ENCODE measurements at regions not wholly inside any gene's neighbourhood (a gene's known extent, or its start where the extent isn't known, plus 50 kb on each side); places are given as distances from the start of the nearest gene placed in this dataset.

GRCh38 chr21:43354026-43354420 lies 72.9 kb downstream of the SIK1 start:
- Mint-ChIP-seq H3K4me3 (no peak overlapping the region), H3K36me3 (no peaks in the 10 kb centered on the region), H3K4me1 (peaks cover 30% of the 10 kb centered on the region), H3K9me3 (ENCODE audit: low read depth) (no peaks in the 10 kb centered on the region), H3K27me3 (no peaks in the 10 kb centered on the region), H3K27ac (peak overlapping the region; percentile 43)
- CTCF ChIA-PET, result interaction anchor here (1.4 kb wide), 1 partner anchor 292 kb away, joined by 3 read pairs; no protein-coding TSS in a partner anchor
- peak; percentile 14 for ATAC-seq
- DNase-seq, result no peak

GRCh38 chr21:43353282-43354025 lies 73.5 kb downstream of the SIK1 start:
- Mint-ChIP-seq H3K27ac (peak overlapping the region; percentile 70), H3K9me3 (ENCODE audit: low read depth) (no peaks in the 10 kb centered on the region), H3K4me1 (peaks cover 28% of the 10 kb centered on the region), H3K36me3 (no peaks in the 10 kb centered on the region), H3K4me3 (no peak overlapping the region), H3K27me3 (no peaks in the 10 kb centered on the region)
- CTCF ChIA-PET, result interaction anchor here (1.4 kb wide), 2 partner anchors 38 to 292 kb away, joined by 3 read pairs; no protein-coding TSS in a partner anchor
- DNase-seq, result no peak
- no peak for ATAC-seq

- no peaks in the 10 kb centered on the region for H3K9me3 Mint-ChIP-seq (ENCODE audit: low read depth)
- H3K4me1 Mint-ChIP-seq, result peaks cover 28% of the 10 kb centered on the region
- ATAC-seq, result peak; percentile 53
- CTCF ChIA-PET, result interaction anchor here (1.4 kb wide), 1 partner anchor 37 kb away, joined by 3 read pairs; no protein-coding TSS in a partner anchor
- no peaks in the 10 kb centered on the region for H3K36me3 Mint-ChIP-seq
- no peaks in the 10 kb centered on the region for H3K27me3 Mint-ChIP-seq
- H3K27ac Mint-ChIP-seq, result peak overlapping the region; percentile 70
- no peak overlapping the region for H3K4me3 Mint-ChIP-seq
- no peak for DNase-seq
Measured at GRCh38 chr21:43352568-43353281, 74.2 kb downstream of the SIK1 start.

GRCh38 chr21:43352154-43352537 lies 74.8 kb downstream of the SIK1 start:
- no peaks in the 10 kb centered on the region for H3K36me3 Mint-ChIP-seq
- H3K9me3 Mint-ChIP-seq (ENCODE audit: low read depth), result no peaks in the 10 kb centered on the region
- H3K4me3 Mint-ChIP-seq, result no peak overlapping the region
- H3K27ac Mint-ChIP-seq, result no peak overlapping the region
- no peak for DNase-seq
- ATAC-seq, result no peak
- H3K27me3 Mint-ChIP-seq, result no peaks in the 10 kb centered on the region
- CTCF ChIA-PET, result interaction anchor here (1.4 kb wide), 1 partner anchor 37 kb away, joined by 3 read pairs; no protein-coding TSS in a partner anchor
- H3K4me1 Mint-ChIP-seq, result peaks cover 28% of the 10 kb centered on the region

- H3K36me3 Mint-ChIP-seq, result no peaks in the 10 kb centered on the region
- CTCF ChIA-PET, result interaction anchor here (1.4 kb wide), 1 partner anchor 36 kb away, joined by 3 read pairs; no protein-coding TSS in a partner anchor
- DNase-seq (no peak), ATAC-seq (no peak)
- H3K4me1 Mint-ChIP-seq, result peaks cover 27% of the 10 kb centered on the region
- H3K27me3 Mint-ChIP-seq, result no peaks in the 10 kb centered on the region
- no peak overlapping the region for H3K4me3 Mint-ChIP-seq
- H3K9me3 Mint-ChIP-seq (ENCODE audit: low read depth), result no peaks in the 10 kb centered on the region
- H3K27ac Mint-ChIP-seq, result no peak overlapping the region
Measured at GRCh38 chr21:43351501-43352153, 75.3 kb downstream of the SIK1 start.

- Mint-ChIP-seq H3K9me3 (ENCODE audit: low read depth) (no peaks in the 10 kb centered on the region), H3K27ac (no peak overlapping the region), H3K4me1 (peaks cover 27% of the 10 kb centered on the region), H3K4me3 (no peak overlapping the region), H3K27me3 (no peaks in the 10 kb centered on the region), H3K36me3 (no peaks in the 10 kb centered on the region)
- ATAC-seq (no peak), DNase-seq (no peak)
- CTCF ChIA-PET, result interaction anchor here (1.4 kb wide), 1 partner anchor 12 kb away, joined by 3 read pairs; no protein-coding TSS in a partner anchor
Measured at GRCh38 chr21:43349644-43350043, 77.3 kb downstream of the SIK1 start.

GRCh38 chr21:43348801-43349261 lies 78.1 kb downstream of the SIK1 start:
- CTCF ChIA-PET, result interaction anchor here (1.4 kb wide), 1 partner anchor 13 kb away, joined by 3 read pairs; no protein-coding TSS in a partner anchor
- Mint-ChIP-seq H3K9me3 (ENCODE audit: low read depth) (no peaks in the 10 kb centered on the region), H3K4me1 (peaks cover 26% of the 10 kb centered on the region), H3K27ac (no peak overlapping the region), H3K4me3 (no peak overlapping the region), H3K27me3 (no peaks in the 10 kb centered on the region), H3K36me3 (no peaks in the 10 kb centered on the region)
- ATAC-seq, result no peak
- DNase-seq, result no peak

GRCh38 chr21:43348170-43348766 lies 78.7 kb downstream of the SIK1 start:
- no peaks in the 10 kb centered on the region for H3K36me3 Mint-ChIP-seq
- H3K9me3 Mint-ChIP-seq (ENCODE audit: low read depth), result no peaks in the 10 kb centered on the region
- no peak for ATAC-seq

GRCh38 chr21:43347461-43348169 lies 79.3 kb downstream of the SIK1 start:
- ATAC-seq, result no peak
- no peak overlapping the region for H3K4me3 Mint-ChIP-seq
- CTCF ChIA-PET, result no interaction called here

More at GRCh38 chr21:43348170-43348766, 78.7 kb downstream of the SIK1 start:
- no peak for DNase-seq
- Mint-ChIP-seq H3K27ac (no peak overlapping the region), H3K4me1 (peaks cover 22% of the 10 kb centered on the region), H3K4me3 (no peak overlapping the region), H3K27me3 (no peaks in the 10 kb centered on the region)
- CTCF ChIA-PET, result interaction anchor here (1.4 kb wide), 1 partner anchor 13 kb away, joined by 3 read pairs; no protein-coding TSS in a partner anchor

GRCh38 chr21:43346551-43346950 lies 80.4 kb downstream of the SIK1 start:
- CTCF ChIA-PET, result no interaction called here
- Mint-ChIP-seq H3K4me1 (peaks cover 9% of the 10 kb centered on the region), H3K27ac (no peak overlapping the region), H3K27me3 (no peaks in the 10 kb centered on the region), H3K36me3 (no peaks in the 10 kb centered on the region), H3K9me3 (ENCODE audit: low read depth) (no peaks in the 10 kb centered on the region), H3K4me3 (no peak overlapping the region)
- DNase-seq, result no peak
- no peak for ATAC-seq

More at GRCh38 chr21:43347461-43348169, 79.3 kb downstream of the SIK1 start:
- DNase-seq, result no peak
- no peaks in the 10 kb centered on the region for H3K27me3 Mint-ChIP-seq
- no peaks in the 10 kb centered on the region for H3K36me3 Mint-ChIP-seq
- no peaks in the 10 kb centered on the region for H3K9me3 Mint-ChIP-seq (ENCODE audit: low read depth)
- H3K4me1 Mint-ChIP-seq, result peaks cover 16% of the 10 kb centered on the region
- no peak overlapping the region for H3K27ac Mint-ChIP-seq

GRCh38 chr21:43345746-43346409 lies 81.1 kb downstream of the SIK1 start:
- Mint-ChIP-seq H3K4me1 (peaks cover 7% of the 10 kb centered on the region), H3K9me3 (ENCODE audit: low read depth) (no peaks in the 10 kb centered on the region), H3K27me3 (no peaks in the 10 kb centered on the region), H3K27ac (no peak overlapping the region), H3K36me3 (no peaks in the 10 kb centered on the region), H3K4me3 (no peak overlapping the region)
- ATAC-seq (peak; percentile 29), DNase-seq (no peak)
- CTCF ChIA-PET, result no interaction called here

- no peak for DNase-seq
- ATAC-seq, result no peak
- Mint-ChIP-seq H3K4me1 (peaks cover 7% of the 10 kb centered on the region), H3K36me3 (no peaks in the 10 kb centered on the region), H3K4me3 (no peak overlapping the region), H3K27ac (no peak overlapping the region), H3K9me3 (ENCODE audit: low read depth) (no peaks in the 10 kb centered on the region), H3K27me3 (no peaks in the 10 kb centered on the region)
- CTCF ChIA-PET, result no interaction called here
Measured at GRCh38 chr21:43345046-43345745, 81.7 kb downstream of the SIK1 start.
